Kidney glomerular epithelial cell (primary cell): ENCODE measurements at regions not wholly inside any gene's neighbourhood (a gene's known extent, or its start where the extent isn't known, plus 50 kb on each side); places are given as distances from the start of the nearest gene placed in this dataset.

Experiments
- DNase-seq: peaks from one replicate; lab custom pipeline; 2025; lab: John Stamatoyannopoulos, UW

GRCh38 chrX:38856670-38857265 is 55.5 kb downstream of the MID1IP1 start:
- no peak for DNase-seq

GRCh38 chrX:38857736-38858523 is 56.7 kb downstream of the MID1IP1 start:
- peak; percentile 4 for DNase-seq

GRCh38 chrX:38859602-38860001 is 58.3 kb downstream of the MID1IP1 start:
- DNase-seq: no peak

DNA sequence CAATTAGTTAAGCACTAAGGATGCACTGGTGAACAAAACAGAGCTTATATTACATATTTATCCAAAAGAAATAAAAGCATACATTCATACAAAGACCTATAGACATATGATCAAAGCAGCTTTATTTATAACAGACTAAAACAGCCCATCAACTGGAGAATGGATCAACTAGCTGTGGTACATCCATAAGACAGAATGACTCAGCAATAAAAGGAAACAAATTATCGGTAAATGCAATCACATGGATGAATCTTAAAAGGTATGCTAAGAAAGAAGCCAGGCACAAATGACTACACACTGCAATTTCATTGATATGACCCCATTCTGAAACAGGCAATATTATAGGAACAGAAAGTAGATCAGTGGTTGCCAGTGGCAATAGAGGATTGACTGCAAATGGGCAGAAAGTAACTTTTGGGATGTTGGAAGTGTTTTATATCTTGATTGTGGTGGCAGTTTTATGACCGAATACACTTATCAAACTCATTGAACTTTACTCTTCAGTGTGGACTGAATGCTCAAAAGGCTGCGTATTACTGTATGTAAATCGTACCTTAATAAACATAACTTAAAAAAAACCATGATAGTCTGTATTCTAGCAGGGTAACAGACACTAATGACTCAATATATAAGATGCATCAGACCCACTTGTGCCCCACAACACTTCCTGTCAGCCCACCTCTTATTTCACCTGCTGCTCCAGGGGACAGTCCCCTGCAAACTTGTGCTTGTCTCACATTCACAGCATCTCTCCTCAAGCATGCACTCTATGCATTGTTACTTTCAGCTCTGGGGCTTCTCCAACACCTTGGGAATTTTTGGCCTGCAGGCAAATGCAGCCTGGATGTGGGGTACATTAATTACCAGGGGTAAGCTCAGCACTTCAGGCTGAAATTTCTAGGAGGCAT is 59.1 kb downstream of the MID1IP1 start:
- no peak for DNase-seq

GRCh38 chrX:38861489-38861888 is 60.2 kb downstream of the MID1IP1 start:
- DNase-seq: no peak

DNA sequence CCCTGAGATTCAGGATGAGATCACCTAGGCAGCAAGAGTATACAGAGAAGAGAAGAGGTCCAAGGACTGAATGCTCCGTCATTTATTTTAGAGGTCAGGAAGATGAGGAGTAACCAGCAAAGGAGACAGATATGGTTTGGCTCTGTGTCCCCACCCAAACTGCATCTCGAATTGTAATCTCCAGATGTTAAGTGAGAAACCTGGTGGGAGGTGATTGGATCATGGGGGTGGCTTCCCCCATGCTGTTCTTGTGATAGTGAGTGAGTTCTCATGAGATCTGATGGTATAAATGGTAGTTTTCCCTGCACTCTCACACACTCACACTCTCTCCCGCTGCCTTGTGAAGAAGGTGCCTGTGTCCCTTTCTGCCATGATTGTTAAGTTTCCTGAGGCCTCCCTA is 60.8 kb downstream of the MID1IP1 start:
- DNase-seq: no peak

GRCh38 chrX:38864165-38864564 is 62.9 kb downstream of the MID1IP1 start:
- DNase-seq: no peak

- no peak for DNase-seq
Measured at GRCh38 chrX:38868321-38868720, 67.1 kb downstream of the MID1IP1 start.

- DNase-seq: no peak
Measured at GRCh38 chrX:38868941-38869401, 67.7 kb downstream of the MID1IP1 start.

DNA sequence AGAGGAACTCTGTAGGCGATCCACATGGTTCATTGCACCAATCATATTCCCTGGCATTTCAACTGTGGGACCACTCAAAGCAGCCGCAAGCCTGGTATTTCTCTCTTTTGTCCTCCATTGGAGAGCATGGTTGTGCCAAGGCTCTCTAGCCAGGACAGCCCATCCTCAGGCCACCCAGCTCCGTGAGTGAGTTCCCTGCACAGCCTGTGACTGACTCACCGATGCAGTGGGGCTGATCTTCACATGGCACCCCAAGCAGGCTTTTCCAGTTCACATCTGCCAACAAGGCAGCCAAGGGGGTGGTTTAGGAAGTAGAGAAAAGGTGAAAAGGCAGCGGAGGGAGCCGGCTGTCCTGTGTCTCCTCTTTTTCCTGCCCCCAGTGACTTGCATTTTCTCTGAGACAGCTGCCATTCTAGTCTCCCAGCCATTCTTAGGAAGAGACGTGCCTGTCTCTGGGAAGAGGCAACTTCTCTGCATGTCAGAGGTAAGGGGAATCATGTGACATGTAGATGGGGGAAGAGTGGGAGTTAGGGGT is 69.2 kb downstream of the MID1IP1 start:
- DNase-seq: no peak

DNA sequence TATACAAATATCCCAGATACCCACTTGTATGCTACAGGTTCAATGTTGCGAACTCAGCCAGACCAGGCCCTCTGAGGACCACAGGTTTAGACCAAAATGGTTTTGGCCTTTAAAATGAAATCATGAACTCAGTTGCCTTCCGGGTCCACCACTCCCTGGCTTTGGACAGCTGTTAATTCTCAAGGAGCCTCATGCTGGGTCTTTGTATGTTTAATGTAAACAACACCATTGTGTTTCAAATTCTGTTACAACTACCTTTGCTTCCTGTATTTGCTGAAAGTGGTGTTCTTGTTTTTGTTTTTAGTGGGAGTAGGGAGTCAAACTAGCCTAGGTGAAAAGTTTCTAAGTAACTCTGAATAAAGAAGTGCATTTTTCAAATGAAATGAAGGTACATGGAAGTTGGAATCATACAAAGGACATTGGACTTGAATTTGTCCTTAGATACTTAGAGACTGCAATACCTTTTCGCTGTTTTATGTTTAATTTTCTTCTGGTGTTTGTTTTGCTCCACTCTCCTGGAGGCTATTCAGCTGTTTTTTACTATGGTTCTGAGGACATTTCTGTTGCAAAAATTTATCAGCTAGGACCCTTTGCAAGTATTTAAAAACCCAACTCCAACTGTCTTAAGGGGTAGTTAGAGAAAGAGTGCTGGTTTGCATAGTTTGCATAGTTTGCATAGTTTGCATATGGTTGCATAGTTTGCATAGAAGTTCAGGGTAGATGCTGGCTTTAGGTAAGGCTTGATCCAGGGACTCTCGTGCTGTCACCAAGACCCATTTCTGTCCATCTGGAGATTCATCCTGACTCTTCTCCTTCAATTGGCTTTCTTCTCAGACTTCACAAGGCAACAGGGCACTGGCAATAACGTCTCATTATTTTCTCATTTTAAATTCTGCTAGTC is 70.1 kb downstream of the MID1IP1 start:
- no peak for DNase-seq

DNA sequence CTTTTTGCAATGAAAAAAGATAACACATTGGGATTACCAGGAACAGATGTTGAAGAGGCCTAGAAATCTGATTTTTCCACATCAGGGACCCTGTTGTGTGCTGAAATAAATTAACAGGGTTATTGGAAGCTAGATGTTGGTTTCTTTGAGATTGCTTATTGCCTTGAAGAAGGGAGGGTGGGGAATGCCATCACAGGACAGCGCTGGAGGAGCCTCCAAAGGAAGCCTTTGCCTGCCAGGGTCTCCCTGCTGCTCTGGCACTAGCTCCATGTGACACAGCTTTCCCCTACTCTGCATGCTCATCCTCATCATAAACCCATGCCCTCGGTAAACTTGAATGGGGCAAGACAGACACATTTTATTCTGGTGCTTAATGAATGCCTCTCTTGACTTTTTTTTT is 76.1 kb downstream of the MID1IP1 start:
- no peak for DNase-seq

- no peak for DNase-seq
Measured at GRCh38 chrX:38878641-38879340, 77.5 kb downstream of the MID1IP1 start.

DNA sequence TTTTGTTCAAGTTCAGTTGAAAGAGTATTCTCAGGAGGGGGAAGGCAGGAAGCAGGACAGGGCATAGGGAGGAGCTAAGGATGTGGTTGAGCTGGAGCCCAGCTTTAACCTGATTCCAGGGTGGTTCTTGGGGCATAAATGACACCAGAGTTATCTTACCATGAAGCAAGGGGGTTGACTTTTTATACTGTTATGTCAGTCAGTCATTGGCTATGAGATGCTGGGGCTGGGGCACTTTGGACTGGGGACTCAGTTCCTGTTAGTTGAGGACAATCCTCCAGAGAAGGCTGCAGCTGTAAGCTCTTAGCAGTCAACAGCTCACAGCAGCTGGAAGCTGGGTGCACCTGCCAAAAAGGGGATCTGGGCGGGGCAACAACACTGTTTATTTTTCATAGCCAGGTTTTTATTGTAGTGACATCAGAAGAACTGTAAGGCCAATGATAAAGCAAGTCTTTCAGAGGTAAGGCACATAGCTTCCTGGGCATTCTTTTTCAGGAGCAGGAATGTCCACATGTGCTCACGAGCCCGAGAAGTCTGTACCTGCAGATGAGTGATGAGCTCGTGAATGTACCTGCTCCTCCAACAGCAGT is 78.5 kb downstream of the MID1IP1 start:
- no peak for DNase-seq

DNA sequence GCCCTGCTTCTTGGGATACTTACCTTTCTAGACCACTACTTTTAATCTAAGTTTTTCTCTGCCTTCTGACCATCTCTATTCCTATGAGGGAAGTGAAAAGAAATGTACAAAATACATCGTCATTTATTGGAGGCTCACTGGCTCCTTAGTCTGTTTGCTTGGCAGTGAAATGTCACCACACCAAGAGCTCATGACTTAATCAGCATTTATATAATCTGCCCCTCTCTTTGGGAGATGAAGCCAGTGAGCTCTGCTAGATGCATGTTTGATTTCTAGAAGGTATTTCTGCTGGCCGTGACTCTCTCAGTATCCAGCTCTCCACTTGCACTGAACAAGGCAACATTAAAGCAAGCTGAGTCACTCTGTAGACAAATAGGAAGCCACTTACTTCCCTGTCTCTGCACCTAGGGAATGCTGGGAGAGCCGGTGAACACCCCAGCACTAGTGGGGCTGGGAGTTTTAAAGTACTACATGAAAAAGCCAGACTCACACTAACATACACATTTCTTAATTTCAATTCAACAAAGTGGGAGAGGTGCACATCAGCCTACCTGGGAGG is 79.1 kb downstream of the MID1IP1 start:
- no peak for DNase-seq

DNA sequence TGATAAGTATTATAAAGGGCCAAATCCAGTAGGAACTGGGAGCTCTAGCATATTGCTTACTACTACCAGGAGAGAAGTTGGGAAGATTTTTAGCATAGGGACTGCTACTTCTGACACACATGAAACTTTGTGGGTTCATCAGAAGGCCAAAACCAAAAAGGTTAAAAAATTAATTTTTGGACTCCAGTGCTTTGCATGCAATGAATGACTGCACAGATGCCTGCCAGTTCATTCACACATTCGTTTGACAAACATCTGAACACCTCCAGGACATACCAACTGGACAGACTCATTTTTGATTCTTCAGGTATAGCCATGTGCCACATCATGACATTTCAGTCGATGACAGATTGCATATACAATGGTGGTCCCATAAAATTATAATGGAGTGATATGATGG is 79.8 kb downstream of the MID1IP1 start:
- DNase-seq: no peak

DNA sequence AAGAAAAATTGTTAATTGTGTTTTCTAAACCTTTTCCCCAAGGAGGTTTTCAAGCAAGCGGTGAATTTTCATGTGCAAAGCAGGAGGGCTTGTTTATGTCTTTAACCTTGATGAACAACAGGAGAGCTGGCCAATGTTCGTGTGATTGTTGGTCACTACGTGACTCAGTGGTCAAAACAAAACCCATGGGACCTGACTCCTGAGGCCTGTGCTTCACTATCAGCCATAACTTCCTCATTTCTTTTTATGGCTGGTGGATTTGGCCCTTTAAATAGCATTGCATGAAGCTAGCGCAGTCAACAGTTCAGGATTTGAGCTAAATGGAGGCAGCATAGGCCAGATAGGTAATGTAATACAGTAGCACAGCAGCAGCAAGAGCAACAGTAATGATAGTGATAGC is 80.5 kb downstream of the MID1IP1 start:
- DNase-seq: no peak

DNA sequence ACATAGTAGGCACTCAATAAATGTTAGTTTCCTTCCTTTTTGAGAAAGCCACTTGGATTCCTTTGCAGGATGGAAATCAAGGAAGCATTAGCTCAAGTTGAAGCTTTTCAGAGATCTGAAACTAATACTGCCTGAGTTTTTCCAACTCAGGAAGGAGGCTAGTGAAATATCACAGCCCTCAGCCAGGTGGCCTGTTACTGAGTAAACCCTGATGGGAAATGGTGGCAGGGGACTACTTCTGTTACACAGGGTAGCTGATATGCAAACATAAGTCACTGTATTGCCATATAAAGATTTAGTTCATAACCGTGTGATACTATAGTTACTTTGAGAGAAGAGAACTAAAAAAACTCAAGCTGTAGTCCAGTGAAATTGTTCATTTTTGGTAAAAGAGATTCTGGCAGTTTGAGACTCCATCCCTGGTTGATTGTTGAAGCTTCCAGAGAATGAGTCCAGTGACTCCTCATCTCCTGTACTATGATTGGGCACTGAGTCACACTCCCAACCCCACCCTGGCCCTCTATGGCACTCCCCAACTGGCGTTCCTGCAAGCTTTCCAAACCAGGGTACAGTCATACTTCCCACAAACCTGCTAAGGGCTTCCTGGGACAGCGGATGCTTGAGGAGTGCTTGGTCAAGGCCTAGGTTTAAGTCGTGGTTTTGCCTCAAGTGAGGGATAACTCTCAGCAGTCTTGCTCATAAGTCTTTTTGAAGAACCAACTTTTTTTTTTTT is 81.8 kb downstream of the MID1IP1 start:
- no peak for DNase-seq

DNA sequence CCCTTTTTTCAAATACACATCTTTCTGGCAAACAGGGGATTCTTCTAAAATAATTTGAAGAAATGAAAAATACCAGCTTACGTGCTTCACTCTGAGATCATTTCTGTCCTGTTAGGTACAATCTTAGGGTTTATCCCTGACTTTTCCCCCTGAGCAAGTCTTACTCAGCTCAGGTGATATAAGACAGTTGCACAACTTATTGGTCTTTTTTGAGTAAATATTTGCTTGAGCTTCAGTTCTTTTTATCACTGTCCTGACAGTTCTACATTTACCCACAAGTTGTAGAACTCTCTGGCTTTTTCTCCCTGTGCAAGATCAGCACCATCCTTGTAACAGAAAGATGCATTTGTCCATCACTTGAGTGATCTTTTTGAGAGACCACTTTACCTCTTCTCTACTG is 84.9 kb downstream of the MID1IP1 start:
- no peak for DNase-seq
